HTR-8/SVneo (cell line): ENCODE measurements at regions not wholly inside any gene's neighbourhood (a gene's known extent, or its start where the extent isn't known, plus 50 kb on each side); places are given as distances from the start of the nearest gene placed in this dataset.

Experiments
- DNase-seq: peaks from one replicate; pipeline ENCODE4 v3.0.0; 2011; ENCODE audit warnings: low spot score, mixed read lengths; ENCODE audit not compliant: insufficient read length
- FAIRE-seq: peaks from 2 replicates; lab custom pipeline; 2011; peaks lifted over from hg19 to GRCh38; lab: Jason Lieb, UNC

GRCh38 chr12:88408823-88409222, 171.4 kb downstream of the KITLG start:
- no peak for DNase-seq
- FAIRE-seq = no peak

- no peak for FAIRE-seq
- no peak for DNase-seq
Measured at GRCh38 chr12:88409257-88409656, 171.0 kb downstream of the KITLG start.

- FAIRE-seq (no peak), DNase-seq (no peak)
Measured at GRCh38 chr12:88411689-88412088, 168.6 kb downstream of the KITLG start.

DNA sequence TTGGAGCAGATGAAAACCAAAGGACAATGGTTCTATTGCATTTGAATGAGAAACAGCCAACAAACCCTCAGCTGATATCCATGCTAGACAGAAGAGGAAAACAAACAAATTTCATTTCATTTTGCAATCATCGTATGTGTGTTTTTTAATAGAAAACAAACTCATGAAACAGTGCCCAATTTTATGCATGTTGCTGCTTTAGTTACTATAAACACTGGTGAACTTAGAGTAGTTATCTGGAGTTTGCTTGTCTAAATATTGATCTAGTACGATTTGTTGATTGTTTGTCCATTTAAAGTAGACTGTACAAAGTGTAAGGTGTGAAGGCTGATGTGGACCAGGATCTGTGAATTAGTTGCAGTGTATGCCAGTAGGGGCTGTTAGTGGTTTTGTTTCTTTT, 166.6 kb downstream of the KITLG start:
- DNase-seq = no peak
- FAIRE-seq = no peak

DNA sequence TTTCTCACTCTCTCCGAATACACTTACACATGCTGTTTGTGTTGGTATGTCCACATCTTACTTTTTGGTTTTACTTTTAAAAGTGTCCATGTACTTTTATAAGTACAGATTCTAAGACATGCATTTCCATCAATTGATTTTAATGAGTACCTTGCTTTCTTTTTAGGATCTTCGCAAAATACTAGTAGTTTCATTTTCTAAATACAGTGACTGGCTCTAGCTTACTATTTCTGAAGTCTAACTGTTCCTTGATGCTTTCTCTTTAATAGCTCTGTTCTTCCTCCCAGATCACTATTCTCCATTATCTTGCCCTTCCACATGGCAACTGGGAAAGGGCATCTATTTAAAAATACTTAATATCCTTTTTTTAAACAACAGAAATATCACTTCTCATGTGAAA, 164.1 kb downstream of the KITLG start:
- DNase-seq (no peak), FAIRE-seq (no peak)

DNA sequence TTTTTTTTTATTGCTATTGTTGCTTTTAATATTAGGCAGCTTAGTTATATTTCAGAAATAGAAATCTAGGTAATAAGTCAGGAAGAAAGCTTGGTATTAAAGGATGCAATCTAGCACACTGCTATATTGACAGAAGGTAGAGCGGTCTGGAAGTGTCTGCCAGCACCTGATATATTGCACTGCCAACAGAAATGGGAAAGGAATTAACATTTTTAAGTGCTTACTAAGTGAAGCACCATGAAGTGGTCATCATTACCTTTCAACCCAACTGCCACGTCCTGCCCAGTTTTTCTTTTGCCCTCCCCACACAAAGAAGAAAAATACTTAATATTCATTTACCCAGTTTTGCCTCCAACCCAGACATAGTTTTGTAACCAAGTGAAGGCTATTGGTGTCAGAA, 163.5 kb downstream of the KITLG start:
- DNase-seq (no peak), FAIRE-seq (no peak)

- FAIRE-seq (no peak), DNase-seq (no peak)
Measured at GRCh38 chr12:88417531-88417930, 162.7 kb downstream of the KITLG start.

- FAIRE-seq (no peak), DNase-seq (no peak)
Measured at GRCh38 chr12:88418856-88419497, 161.3 kb downstream of the KITLG start.

DNA sequence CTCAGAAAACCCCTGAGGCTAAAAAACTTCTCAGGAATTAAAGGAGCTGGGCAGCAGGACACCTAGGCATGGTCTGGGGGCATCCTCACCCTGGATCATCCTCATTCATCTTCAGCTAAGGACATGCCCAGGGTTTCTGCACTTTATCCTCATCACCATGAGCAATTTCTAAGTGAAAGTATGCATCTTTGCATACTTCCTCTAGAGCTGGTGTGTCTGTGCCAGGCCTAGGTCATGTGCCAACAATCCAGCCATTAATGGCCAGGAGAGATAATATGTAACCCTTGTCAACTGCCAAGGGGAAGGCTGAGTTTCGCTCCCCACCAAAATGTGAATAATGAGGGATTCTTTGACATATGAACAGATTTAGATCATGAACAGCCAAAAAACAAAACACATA, 160.5 kb downstream of the KITLG start:
- FAIRE-seq (no peak), DNase-seq (no peak)

DNA sequence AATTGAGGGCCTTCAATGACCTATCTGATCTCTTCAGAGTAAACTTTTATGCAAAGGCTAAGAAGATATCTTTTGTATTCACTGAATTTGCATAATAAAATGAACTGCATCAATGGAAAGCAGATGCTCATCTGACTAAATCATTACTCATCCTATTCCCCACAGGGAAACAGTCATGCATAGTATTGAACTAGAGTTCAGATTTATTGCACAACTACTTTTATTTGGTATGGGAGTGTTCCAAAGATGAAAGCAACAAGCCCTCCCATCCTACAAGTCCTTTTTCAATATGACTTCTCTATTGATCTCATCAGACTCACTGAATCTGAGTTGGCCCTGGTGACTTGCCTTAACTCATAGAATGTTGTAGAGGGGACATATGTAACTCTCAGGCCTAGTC, 159.8 kb downstream of the KITLG start:
- FAIRE-seq (no peak), DNase-seq (peak; percentile 26)

DNA sequence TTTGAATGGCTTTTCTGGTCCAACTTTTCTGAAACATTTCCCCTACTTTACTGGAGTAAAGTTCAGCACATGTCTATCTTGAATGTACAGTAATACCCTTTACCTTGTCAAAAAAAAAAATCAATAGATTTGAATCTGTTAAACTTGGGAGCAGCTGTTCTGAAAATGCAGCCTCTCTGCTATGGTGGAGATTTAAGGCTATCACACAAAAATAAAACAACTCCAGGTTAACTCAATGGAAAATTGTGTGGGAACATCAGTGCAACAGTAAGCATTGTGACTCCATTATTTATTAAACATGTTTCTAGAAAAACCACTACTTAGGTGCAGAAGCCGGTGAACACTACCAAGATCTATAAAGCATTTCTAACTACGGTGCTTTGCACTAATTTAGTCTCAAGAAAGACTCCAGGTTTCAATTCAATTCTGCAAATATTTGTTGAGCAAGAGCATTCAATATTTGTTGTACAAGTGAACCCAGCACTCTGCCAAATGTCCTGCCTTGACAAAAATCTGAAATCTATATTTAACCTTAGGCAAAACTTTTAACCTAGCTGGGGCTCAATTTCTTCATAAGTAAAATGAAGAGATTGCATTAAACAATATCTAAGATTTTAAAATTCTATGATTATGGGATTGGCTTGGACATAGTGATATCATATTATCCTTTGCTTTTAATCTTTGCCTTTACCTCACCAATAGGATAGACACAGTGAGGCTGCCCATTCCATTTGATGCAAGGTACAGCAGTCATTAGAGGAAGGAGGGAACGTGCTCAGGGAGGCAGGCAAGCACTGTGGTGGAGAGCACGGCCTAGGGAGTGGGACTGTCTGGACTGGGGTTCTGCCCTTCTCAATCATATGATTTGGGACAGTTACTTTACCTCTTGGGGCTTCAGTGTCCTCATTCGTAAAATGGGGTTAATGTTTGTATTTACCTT, 155.2 kb downstream of the KITLG start:
- DNase-seq (no peak), FAIRE-seq (no peak)

DNA sequence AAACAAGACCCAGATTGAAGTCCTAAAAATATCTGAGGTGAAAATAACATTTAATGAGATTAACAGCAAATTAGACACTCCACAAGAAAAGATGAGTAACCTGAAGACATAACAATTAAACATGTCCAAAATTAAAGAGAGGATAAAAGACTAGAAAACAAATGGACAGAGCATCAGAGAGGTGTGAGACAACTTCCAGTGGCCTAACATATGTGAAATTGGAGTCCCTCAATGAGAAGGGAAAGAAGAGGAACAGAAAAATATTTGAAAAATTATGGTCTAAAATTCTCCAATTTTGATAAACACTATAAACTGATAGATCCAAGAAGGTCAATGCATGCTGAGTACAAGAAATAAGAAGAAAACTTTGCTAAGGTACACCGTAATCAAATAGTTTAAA, 151.9 kb downstream of the KITLG start:
- FAIRE-seq = no peak

GRCh38 chr12:88431246-88431645, 149.0 kb downstream of the KITLG start:
- FAIRE-seq (no peak), DNase-seq (no peak)

More for the DNA sequence above, 151.9 kb downstream of the KITLG start:
- no peak for DNase-seq

GRCh38 chr12:88432531-88433490, 147.5 kb downstream of the KITLG start:
- no peak for FAIRE-seq
- DNase-seq = no peak

DNA sequence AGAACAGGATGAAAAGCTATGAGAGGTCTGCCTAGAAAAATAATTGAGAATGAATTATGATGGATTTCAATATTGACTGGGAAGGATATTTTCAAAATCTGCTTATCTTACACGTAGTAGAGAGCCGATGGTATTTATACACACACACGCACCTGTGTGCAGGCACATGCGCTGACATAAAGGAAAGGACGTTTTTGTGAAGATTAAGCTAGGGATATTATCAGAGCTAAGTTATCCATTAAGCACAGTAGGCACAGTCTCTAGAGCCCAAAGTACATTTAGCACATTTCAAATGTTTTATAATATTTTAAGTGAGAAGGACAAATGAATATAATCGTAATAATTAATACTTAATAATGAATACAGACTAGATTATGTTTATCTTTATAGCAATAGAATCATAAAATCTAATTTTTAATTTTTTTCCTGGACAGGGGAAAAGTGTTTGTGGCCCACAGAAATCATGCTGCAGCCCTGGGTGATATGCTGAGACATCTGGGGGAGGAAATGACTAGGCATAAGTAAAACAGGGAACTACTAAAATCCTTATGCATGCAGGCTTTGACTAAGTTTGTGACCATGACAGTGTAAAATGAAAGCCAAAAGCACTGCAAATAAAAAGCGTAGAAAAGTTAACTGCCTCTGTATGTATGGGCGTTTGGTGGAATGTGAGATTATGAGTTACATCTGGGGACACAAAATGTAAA, 146.1 kb downstream of the KITLG start:
- FAIRE-seq (no peak), DNase-seq (no peak)

DNA sequence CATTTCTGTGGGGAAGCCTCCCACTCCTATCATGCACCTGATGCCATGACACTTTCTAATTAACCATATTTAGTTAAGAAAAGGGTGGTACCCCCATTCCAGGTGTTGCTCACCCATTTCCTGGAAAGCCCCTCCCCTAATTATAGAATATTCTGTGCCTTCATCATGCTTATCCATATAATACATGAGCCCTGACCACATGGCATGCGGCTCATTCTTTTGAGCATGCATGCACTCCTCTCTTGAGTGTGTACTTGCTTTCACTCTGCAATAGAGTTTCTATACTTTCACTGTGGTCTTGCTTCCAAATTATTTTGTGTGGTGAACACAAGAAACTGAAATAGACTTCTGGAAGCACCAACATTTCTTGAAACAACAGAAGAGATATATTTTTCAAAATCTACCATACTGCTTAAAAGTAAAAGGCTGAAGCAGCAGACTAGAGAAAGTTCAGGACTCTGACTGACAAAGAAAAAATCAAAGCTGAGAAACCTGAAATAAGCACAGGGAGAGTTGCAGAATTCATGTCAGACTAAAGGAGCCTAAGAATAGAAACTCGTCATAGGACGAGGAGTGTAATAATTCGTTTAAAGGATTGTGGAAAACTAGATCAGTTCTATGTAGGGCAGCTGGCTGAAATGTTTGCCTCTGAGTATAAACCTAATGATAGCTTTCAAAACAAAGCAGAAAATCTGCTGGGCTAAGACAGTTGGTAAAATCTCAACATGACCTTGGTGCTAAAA, 144.8 kb downstream of the KITLG start:
- DNase-seq (no peak), FAIRE-seq (no peak)

DNA sequence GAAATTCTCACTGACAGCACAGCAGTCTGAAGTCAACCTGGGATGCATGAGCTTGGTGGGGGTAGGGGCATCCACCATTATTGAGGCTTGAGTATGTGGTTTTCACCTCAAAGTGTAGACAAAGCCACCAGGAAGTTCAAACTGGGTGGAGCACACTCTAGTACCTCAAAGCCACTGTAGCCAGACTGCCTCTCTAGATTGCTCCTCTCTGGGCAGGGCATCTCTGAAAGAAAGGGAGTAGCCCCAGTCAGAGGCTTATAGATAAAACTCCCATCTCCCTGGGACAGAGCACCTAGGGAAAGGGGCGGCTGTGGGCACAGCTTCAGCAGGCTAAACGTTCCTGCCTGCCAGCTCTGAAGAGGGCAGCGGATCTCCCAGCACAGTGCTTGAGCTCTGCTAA, 143.0 kb downstream of the KITLG start:
- DNase-seq (no peak), FAIRE-seq (no peak)
